H9 (cell line): ENCODE measurements at regions not wholly inside any gene's neighbourhood (a gene's known extent, or its start where the extent isn't known, plus 50 kb on each side); places are given as distances from the start of the nearest gene placed in this dataset.

Experiments used
- DNase-seq: peaks from one replicate; pipeline ENCODE4 v3.0.0-alpha.2; 2017
- H2AFZ ChIP-seq: one replicate; pipeline ENCODE4 v1.6.1; 2013; ENCODE audit warnings: mild to moderate bottlenecking, low read length, control low read depth, moderate library complexity
- H2AK5ac ChIP-seq: 2 replicates; pipeline ENCODE4 v1.6.1; 2013; ENCODE audit warnings: low read length, control low read depth, mixed read lengths; ENCODE audit not compliant: insufficient read length
- H2BK120ac ChIP-seq: one replicate; pipeline ENCODE4 v1.6.1; 2013; ENCODE audit warnings: low read depth, mild to moderate bottlenecking, low read length, control low read depth, inconsistent platforms; ENCODE audit not compliant: poor library complexity, severe bottlenecking
- H2BK12ac ChIP-seq: 2 replicates; pipeline ENCODE4 v1.6.1; 2013; ENCODE audit warnings: low read length, control low read depth, mixed read lengths, low read depth; ENCODE audit not compliant: insufficient read length
- H2BK15ac ChIP-seq: 2 replicates; pipeline ENCODE4 v1.6.1; 2013; ENCODE audit warnings: low read depth, low read length, control low read depth
- H2BK20ac ChIP-seq: one replicate; pipeline ENCODE4 v1.6.1; 2013; ENCODE audit warnings: low read depth, mild to moderate bottlenecking, low read length, control low read depth, inconsistent platforms; ENCODE audit not compliant: poor library complexity, severe bottlenecking
- H2BK5ac ChIP-seq: 2 replicates; pipeline ENCODE4 v1.6.1; 2013; ENCODE audit warnings: low read length, control low read depth, mixed read lengths; ENCODE audit not compliant: insufficient read length
- H3K14ac ChIP-seq: 2 replicates; pipeline ENCODE4 v1.6.1; 2013; ENCODE audit warnings: low read length, control low read depth; ENCODE audit not compliant: insufficient read depth
- H3K18ac ChIP-seq: 2 replicates; pipeline ENCODE4 v1.6.1; 2013; ENCODE audit warnings: low read depth, mild to moderate bottlenecking, mixed read lengths, low read length, control low read depth; ENCODE audit not compliant: insufficient read length
- H3K23ac ChIP-seq: 2 replicates; pipeline ENCODE4 v1.6.1; 2013; ENCODE audit warnings: low read length, control low read depth, mixed read lengths, low read depth; ENCODE audit not compliant: insufficient read length
- H3K23me2 ChIP-seq: 2 replicates; pipeline ENCODE4 v1.6.1; 2013; ENCODE audit warnings: low read depth, mild to moderate bottlenecking, mixed read lengths, low read length, control low read depth; ENCODE audit not compliant: insufficient read length, poor library complexity, severe bottlenecking
- H3K27ac ChIP-seq: 2 replicates; pipeline ENCODE4 v1.5.1; 2013; ENCODE audit warnings: low read length, control low read depth, mixed read lengths, low read depth; ENCODE audit not compliant: insufficient read length
- H3K27me3 ChIP-seq: 2 replicates; pipeline ENCODE4 v1.6.1; 2013; ENCODE audit warnings: low read length, control low read depth, inconsistent platforms; ENCODE audit not compliant: insufficient read depth
- H3K4ac ChIP-seq: 2 replicates; pipeline ENCODE4 v1.6.1; 2013; ENCODE audit warnings: low read depth, mild to moderate bottlenecking, control low read depth, inconsistent platforms, low read length, moderate library complexity
- H3K4me1 ChIP-seq: 2 replicates; pipeline ENCODE4 v1.6.1; 2013; ENCODE audit warnings: low read length, control low read depth, inconsistent platforms; ENCODE audit not compliant: insufficient read depth
- H3K4me2 ChIP-seq: 2 replicates; pipeline ENCODE4 v1.6.1; 2013; ENCODE audit warnings: low read length, control low read depth, mixed read lengths; ENCODE audit not compliant: insufficient read length, insufficient read depth
- H3K56ac ChIP-seq: 2 replicates; pipeline ENCODE4 v1.6.1; 2013; ENCODE audit warnings: low read depth, mild to moderate bottlenecking, mixed read lengths, low read length, control low read depth; ENCODE audit not compliant: insufficient read length
- H3K79me1 ChIP-seq: 2 replicates; pipeline ENCODE4 v1.6.1; 2013; ENCODE audit warnings: low read depth, mild to moderate bottlenecking, moderate library complexity, low read length, control low read depth, inconsistent platforms; ENCODE audit not compliant: insufficient read depth, poor library complexity, severe bottlenecking
- H3K79me2 ChIP-seq: 2 replicates; pipeline ENCODE4 v1.6.1; 2013; ENCODE audit warnings: low read length, control low read depth, inconsistent platforms; ENCODE audit not compliant: insufficient read depth
- H3K9ac ChIP-seq: 2 replicates; pipeline ENCODE4 v1.6.1; 2013; ENCODE audit warnings: low read length, control low read depth, mixed read lengths; ENCODE audit not compliant: insufficient read length; ENCODE audit errors: extremely low read depth
- H3K9me3 ChIP-seq: one replicate; pipeline ENCODE4 v1.6.1; 2013; ENCODE audit warnings: low read depth, low read length, inconsistent platforms; ENCODE audit not compliant: control insufficient read depth
- H3T11ph ChIP-seq: one replicate; pipeline ENCODE4 v1.6.1; 2013; ENCODE audit warnings: mild to moderate bottlenecking, low read length, control low read depth, inconsistent platforms
- H4K20me1 ChIP-seq: one replicate; pipeline ENCODE4 v1.6.1; 2013; ENCODE audit not compliant: control insufficient read depth, insufficient read length, insufficient read depth
- H4K5ac ChIP-seq: 2 replicates; pipeline ENCODE4 v1.6.1; 2013; ENCODE audit warnings: low read depth, mild to moderate bottlenecking, mixed read lengths, low read length, control low read depth; ENCODE audit not compliant: insufficient read length
- H4K8ac ChIP-seq: replicated peaks from 2 replicates; pipeline ENCODE4 v1.6.1; 2013; ENCODE audit warnings: low read length, control low read depth, mixed read lengths, low read depth; ENCODE audit not compliant: insufficient read length
- H4K91ac ChIP-seq: 2 replicates; pipeline ENCODE4 v1.6.1; 2013; ENCODE audit warnings: low read depth, mild to moderate bottlenecking, moderate library complexity, mixed read lengths, low read length, control low read depth; ENCODE audit not compliant: insufficient read length
- H3K27ac Mint-ChIP-seq, 3 experiments: 2 replicates in 2 of 3; 3 replicates in 1 of 3; pipeline ENCODE4 v1.8.0; 2020 to 2021; ENCODE audit warnings: mixed read lengths in 3 of 3, mild to moderate bottlenecking in 1 of 3, moderate library complexity in 1 of 3
- H3K27me3 Mint-ChIP-seq: 2 replicates; pipeline ENCODE4 v1.8.0; 2021; ENCODE audit warnings: low read depth, mild to moderate bottlenecking, moderate library complexity, mixed read lengths
- H3K36me3 Mint-ChIP-seq, 3 experiments: 2 replicates in 2 of 3; 3 replicates in 1 of 3; pipeline ENCODE4 v1.8.0; 2020 to 2021; ENCODE audit warnings: low read depth in 3 of 3, mixed read lengths in 3 of 3; ENCODE audit not compliant: insufficient read depth in 1 of 3
- H3K4me1 Mint-ChIP-seq, 2 experiments: 2 replicates each; pipeline ENCODE4 v1.8.0; 2020; ENCODE audit warnings: mixed read lengths in 2 of 2
- H3K4me3 Mint-ChIP-seq, 2 experiments: 2 replicates in 1 of 2; 3 replicates in 1 of 2; pipeline ENCODE4 v1.8.0; 2020 to 2021; ENCODE audit warnings: mild to moderate bottlenecking in 2 of 2, mixed read lengths in 2 of 2, moderate library complexity in 1 of 2
- H3K9me3 Mint-ChIP-seq, 2 experiments: 2 replicates in 1 of 2; 3 replicates in 1 of 2; pipeline ENCODE4 v1.8.0; 2020; ENCODE audit warnings: mild to moderate bottlenecking in 2 of 2, mixed read lengths in 2 of 2, moderate library complexity in 1 of 2
- CTCF ChIP-seq: fragments of 200-600 bp; sonication (generic); conservative IDR thresholded peaks from 3 replicates; pipeline ENCODE4 v1.8.0; 2021; ENCODE audit warnings: antibody characterized with exemption, mild to moderate bottlenecking
- WGBS: extraction: QIAGEN DNeasy Blood & Tissue Kit; methylation state at CpG from one replicate; pipeline ENCODE4 v1.1.7; 2013; ENCODE audit warnings: missing lambda C conversion rate, low lambda C conversion rate, mixed read lengths; ENCODE audit not compliant: insufficient read length; ENCODE audit errors: extremely low coverage; 5-methylcytosine and 5-hydroxymethylcytosine counted together

DNA sequence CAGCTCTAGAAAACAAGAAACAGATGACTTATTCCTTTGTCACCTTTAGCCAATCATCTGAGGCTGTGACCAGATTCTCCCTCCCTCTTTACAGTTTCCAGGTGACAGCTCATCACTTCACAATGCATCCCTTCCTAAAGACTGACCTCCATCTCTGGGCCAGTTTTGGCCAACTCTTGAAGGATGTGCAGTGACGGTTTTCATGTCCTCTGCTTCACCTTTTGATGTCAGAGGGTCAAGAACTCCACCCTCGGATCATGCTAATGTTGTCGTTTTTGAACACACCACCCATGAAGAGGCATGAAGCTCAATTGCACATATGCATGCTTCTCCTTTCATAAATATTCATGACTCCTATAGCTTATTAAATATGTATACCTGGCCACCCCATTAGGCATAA lies 161.2 kb upstream of the SYNPR start:
- no peak overlapping the region for H3K4ac ChIP-seq
- H4K5ac ChIP-seq = no peak overlapping the region
- H2BK12ac ChIP-seq = no peak overlapping the region
- no peak overlapping the region for H3K27ac ChIP-seq
- no peaks in the 10 kb centered on the region for H3K4me1 Mint-ChIP-seq
- H2BK20ac ChIP-seq = no peak overlapping the region
- H3K9me3 ChIP-seq = peaks cover 12% of the 10 kb centered on the region
- H2AFZ ChIP-seq = no peak overlapping the region
- H2AK5ac ChIP-seq = no peak overlapping the region
- H3K27me3 ChIP-seq = no peaks in the 10 kb centered on the region
- H3K4me1 ChIP-seq = no peaks in the 10 kb centered on the region
- TF ChIP-seq CTCF = no peak
- DNase-seq = no peak
- no peak overlapping the region for H3K14ac ChIP-seq
- no peak overlapping the region for H2BK15ac ChIP-seq
- H4K8ac ChIP-seq = no peak overlapping the region
- no peaks in the 10 kb centered on the region for H3K79me1 ChIP-seq
- 0 out of 2 replicates have a peak, but pooled peaks cover 1% of the 10 kb centered on the region for H3K27me3 Mint-ChIP-seq
- no peak overlapping the region for H3K4me3 Mint-ChIP-seq
- H3K23me2 ChIP-seq = no peaks in the 10 kb centered on the region
- H2BK120ac ChIP-seq = no peak overlapping the region
- no peak overlapping the region for H3K23ac ChIP-seq
- no peak overlapping the region for H4K91ac ChIP-seq
- no peak overlapping the region for H3K4me2 ChIP-seq
- H3K27ac Mint-ChIP-seq = no peak overlapping the region; a peak in 1 of 7 replicates
- H3K79me2 ChIP-seq = no peaks in the 10 kb centered on the region
- H3K36me3 Mint-ChIP-seq = peaks cover 24 to 43% (median 38%) of the 10 kb centered on the region in 3 experiments
- WGBS = no CpG with 5 or more reads among the region's 3 CpGs
- H3K9me3 Mint-ChIP-seq = peaks cover 20% of the 10 kb centered on the region in 2 experiments
- no peak overlapping the region for H3K56ac ChIP-seq
- no peak overlapping the region for H3K9ac ChIP-seq
- no peak overlapping the region for H3T11ph ChIP-seq
- H4K20me1 ChIP-seq = no peaks in the 10 kb centered on the region
- no peak overlapping the region for H3K18ac ChIP-seq
- H2BK5ac ChIP-seq = no peak overlapping the region
